ENCODE measurements at regions not wholly inside any gene's neighbourhood (a gene's known extent, or its start where the extent isn't known, plus 50 kb on each side); places are given as distances from the start of the nearest gene placed in this dataset.

DNA sequence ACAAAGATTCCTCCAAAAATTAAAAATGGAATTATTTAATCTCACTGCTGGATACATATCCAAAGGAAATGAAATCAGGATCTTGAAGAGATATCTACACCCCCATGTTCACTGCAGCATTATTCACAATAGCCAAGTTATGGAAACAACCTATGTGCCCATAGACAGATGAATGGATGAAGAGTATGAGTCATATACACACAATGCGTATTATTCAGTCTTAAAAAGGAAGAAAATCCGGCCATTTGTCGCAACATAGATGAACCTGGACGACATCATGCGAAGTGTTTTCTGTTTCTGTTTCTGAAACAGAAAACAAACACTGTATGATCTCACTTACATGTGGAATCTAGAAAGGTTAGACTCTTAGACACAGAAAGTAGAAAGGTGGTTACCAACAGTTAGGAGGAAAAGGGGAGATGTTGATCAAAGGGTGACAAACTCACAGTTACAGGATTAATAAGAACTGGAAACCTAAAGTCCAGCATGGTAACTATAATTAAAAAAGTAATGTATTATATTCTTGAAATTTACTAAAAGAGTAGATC is 87.8 kb upstream of the ERBB4 start:
- TF ChIP-seq, protein P1, sequence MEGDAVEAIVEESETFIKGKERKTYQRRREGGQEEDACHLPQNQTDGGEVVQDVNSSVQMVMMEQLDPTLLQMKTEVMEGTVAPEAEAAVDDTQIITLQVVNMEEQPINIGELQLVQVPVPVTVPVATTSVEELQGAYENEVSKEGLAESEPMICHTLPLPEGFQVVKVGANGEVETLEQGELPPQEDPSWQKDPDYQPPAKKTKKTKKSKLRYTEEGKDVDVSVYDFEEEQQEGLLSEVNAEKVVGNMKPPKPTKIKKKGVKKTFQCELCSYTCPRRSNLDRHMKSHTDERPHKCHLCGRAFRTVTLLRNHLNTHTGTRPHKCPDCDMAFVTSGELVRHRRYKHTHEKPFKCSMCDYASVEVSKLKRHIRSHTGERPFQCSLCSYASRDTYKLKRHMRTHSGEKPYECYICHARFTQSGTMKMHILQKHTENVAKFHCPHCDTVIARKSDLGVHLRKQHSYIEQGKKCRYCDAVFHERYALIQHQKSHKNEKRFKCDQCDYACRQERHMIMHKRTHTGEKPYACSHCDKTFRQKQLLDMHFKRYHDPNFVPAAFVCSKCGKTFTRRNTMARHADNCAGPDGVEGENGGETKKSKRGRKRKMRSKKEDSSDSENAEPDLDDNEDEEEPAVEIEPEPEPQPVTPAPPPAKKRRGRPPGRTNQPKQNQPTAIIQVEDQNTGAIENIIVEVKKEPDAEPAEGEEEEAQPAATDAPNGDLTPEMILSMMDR (IDR thresholded peaks at IDR 0.05), result no peak
- TF ChIP-seq POLR2A (IDR thresholded peaks at IDR 0.05), result no peak
